Mammary epithelial cell (primary cell): ENCODE measurements at regions not wholly inside any gene's neighbourhood (a gene's known extent, or its start where the extent isn't known, plus 50 kb on each side); places are given as distances from the start of the nearest gene placed in this dataset.

ENCODE experiments used
- EZH2 ChIP-seq: IDR thresholded peaks from 2 replicates; pipeline ENCODE4 v1.6.1; 2012; ENCODE audit warnings: low read length, inconsistent platforms, borderline replicate concordance
- TF ChIP-seq, protein P1 (sequence below), 2 donors: IDR thresholded peaks in 1 of 2; conservative IDR thresholded peaks in 1 of 2; 2 replicates each; pipeline ENCODE4 v1.5.1; 2011 to 2012; ENCODE audit warnings: inconsistent platforms in 2 of 2, low read length in 2 of 2, mild to moderate bottlenecking in 2 of 2, control low read depth in 1 of 2, low read depth in 1 of 2; ENCODE audit not compliant: insufficient read depth in 1 of 2; ENCODE audit errors: extremely low read depth in 1 of 2

DNA sequence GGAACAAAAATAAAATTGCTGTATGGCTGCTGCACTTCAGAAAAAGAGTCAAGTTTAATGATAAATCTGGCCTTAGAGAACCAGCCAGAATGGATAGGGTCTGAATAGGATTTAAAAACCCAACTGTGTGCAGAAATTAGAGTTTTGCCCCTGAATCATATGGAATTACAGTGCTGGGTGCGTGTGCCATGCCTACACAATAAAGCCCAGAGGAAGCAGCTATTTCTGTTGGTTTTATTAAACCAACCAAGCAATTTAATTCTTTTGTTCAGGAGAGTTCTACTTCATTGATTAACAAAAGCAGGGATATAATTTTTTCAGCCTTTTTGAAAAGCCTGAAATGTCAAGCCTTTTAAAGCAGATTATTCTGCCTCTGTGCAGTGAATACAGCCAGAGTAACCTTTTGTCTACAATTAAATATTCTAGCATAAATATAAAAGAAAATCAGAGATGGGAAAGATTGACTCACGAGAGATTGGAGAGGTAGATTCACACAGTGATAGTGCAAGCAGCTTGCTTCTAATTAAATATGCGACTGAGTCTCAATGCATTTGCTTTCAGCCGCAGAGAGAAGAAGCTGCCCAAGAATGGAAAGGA lies 66.7 kb upstream of the DNAJC19 start:
- TF ChIP-seq, protein P1, sequence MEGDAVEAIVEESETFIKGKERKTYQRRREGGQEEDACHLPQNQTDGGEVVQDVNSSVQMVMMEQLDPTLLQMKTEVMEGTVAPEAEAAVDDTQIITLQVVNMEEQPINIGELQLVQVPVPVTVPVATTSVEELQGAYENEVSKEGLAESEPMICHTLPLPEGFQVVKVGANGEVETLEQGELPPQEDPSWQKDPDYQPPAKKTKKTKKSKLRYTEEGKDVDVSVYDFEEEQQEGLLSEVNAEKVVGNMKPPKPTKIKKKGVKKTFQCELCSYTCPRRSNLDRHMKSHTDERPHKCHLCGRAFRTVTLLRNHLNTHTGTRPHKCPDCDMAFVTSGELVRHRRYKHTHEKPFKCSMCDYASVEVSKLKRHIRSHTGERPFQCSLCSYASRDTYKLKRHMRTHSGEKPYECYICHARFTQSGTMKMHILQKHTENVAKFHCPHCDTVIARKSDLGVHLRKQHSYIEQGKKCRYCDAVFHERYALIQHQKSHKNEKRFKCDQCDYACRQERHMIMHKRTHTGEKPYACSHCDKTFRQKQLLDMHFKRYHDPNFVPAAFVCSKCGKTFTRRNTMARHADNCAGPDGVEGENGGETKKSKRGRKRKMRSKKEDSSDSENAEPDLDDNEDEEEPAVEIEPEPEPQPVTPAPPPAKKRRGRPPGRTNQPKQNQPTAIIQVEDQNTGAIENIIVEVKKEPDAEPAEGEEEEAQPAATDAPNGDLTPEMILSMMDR (conservative IDR thresholded peaks at IDR 0.05 in 1 of 2, IDR thresholded peaks at IDR 0.05 in 1 of 2; ENCODE audit: extremely low read depth in 1 of 2, insufficient read depth in 1 of 2, low read depth in 1 of 2, low read length in 2 of 2): no peak
- TF ChIP-seq EZH2: no peak
